H1 (cell line): ENCODE measurements at regions not wholly inside any gene's neighbourhood (a gene's known extent, or its start where the extent isn't known, plus 50 kb on each side); places are given as distances from the start of the nearest gene placed in this dataset.

Experiments
- CTCF ChIA-PET: fragments of 300-600 bp; sonication (Branson Sonifier 250); formaldehyde crosslinking; loops from one replicate; lab custom pipeline; 2021; ENCODE audit not compliant: partially characterized antibody; lab: Charles Lee
- POLR2A ChIA-PET: fragments of 300-600 bp; sonication (Branson Sonifier 250); formaldehyde crosslinking; loops from one replicate; lab custom pipeline; 2021; ENCODE audit warnings: inconsistent platforms; ENCODE audit not compliant: partially characterized antibody; lab: Charles Lee
- DNase-seq, 2 experiments: peaks; one replicate each; pipeline versions ENCODE4 v3.0.0 to v3.0.0-alpha.2; 2010 to 2022; ENCODE audit warnings: low spot score in 2 of 2, low read depth in 1 of 2, mixed read lengths in 1 of 2
- FAIRE-seq: peaks from 2 replicates; lab custom pipeline; 2011; peaks lifted over from hg19 to GRCh38; lab: Jason Lieb, UNC
- H2AFZ ChIP-seq: 2 replicates; pipeline ENCODE4 v1.8.1; 2012; ENCODE audit warnings: low read length, inconsistent platforms
- H2AK5ac ChIP-seq: 2 replicates; pipeline ENCODE4 v1.6.1; 2013; ENCODE audit warnings: low read depth, low read length
- H2BK120ac ChIP-seq: replicated peaks from 2 replicates; pipeline ENCODE3; 2013; ENCODE audit warnings: low read depth, low read length, inconsistent platforms
- H2BK12ac ChIP-seq: 2 replicates; pipeline ENCODE4 v1.6.1; 2013; ENCODE audit warnings: low read depth, low read length
- H2BK15ac ChIP-seq: 2 replicates; pipeline ENCODE4 v1.6.1; 2013; ENCODE audit warnings: low read length
- H2BK20ac ChIP-seq: 2 replicates; pipeline ENCODE4 v1.6.1; 2013; ENCODE audit warnings: low read length
- H2BK5ac ChIP-seq: 2 replicates; pipeline ENCODE4 v1.6.1; 2013; ENCODE audit warnings: low read depth, low read length
- H3K14ac ChIP-seq: 2 replicates; pipeline ENCODE4 v1.6.1; 2013; ENCODE audit warnings: inconsistent platforms; ENCODE audit not compliant: insufficient read length
- H3K18ac ChIP-seq: 2 replicates; pipeline ENCODE4 v1.6.1; 2013; ENCODE audit warnings: low read length; ENCODE audit errors: extremely low read depth
- H3K23ac ChIP-seq: 2 replicates; pipeline ENCODE4 v1.6.1; 2013; ENCODE audit warnings: inconsistent platforms; ENCODE audit not compliant: insufficient read length
- H3K23me2 ChIP-seq: 2 replicates; pipeline ENCODE4 v1.6.1; 2013; ENCODE audit warnings: low read depth, low read length
- H3K27ac ChIP-seq: 2 replicates; pipeline ENCODE4 v1.6.1; 2011; ENCODE audit warnings: low read depth, low read length, inconsistent platforms
- H3K27me3 ChIP-seq, 4 experiments: replicated peaks in 1 of 4; 1 replicate in 1 of 4; 2 replicates in 3 of 4; pipeline versions ENCODE4 v1.6.1 to v1.8.1; 2011 to 2013; ENCODE audit warnings: low read length in 3 of 4, mild to moderate bottlenecking in 3 of 4, inconsistent platforms in 2 of 4, mixed read lengths in 2 of 4, moderate library complexity in 1 of 4; ENCODE audit not compliant: control insufficient read depth in 3 of 4, insufficient read depth in 3 of 4; ENCODE audit errors: extremely low read depth in 1 of 4
- H3K36me3 ChIP-seq, 4 experiments: 2 replicates each; pipeline versions ENCODE4 v1.6.1 to v1.8.1; 2011 to 2013; ENCODE audit warnings: mild to moderate bottlenecking in 4 of 4, low read length in 3 of 4, moderate library complexity in 2 of 4, control low read depth in 1 of 4, inconsistent platforms in 1 of 4; ENCODE audit not compliant: insufficient read depth in 4 of 4, control insufficient read depth in 2 of 4
- H3K4ac ChIP-seq: replicated peaks from 2 replicates; pipeline ENCODE3; 2013; ENCODE audit warnings: low read length, low read depth, mixed read lengths, inconsistent platforms; ENCODE audit not compliant: insufficient read length
- H3K4me1 ChIP-seq, 4 experiments: replicated peaks in 1 of 4; 1 replicate in 1 of 4; 2 replicates in 3 of 4; pipeline versions ENCODE4 v1.6.1 to v1.8.1; 2011 to 2013; ENCODE audit warnings: low read length in 3 of 4, inconsistent platforms in 2 of 4, mixed read lengths in 1 of 4; ENCODE audit not compliant: insufficient read depth in 4 of 4, control insufficient read depth in 3 of 4
- H3K4me2 ChIP-seq, 2 experiments: 2 replicates each; pipeline versions ENCODE4 v1.6.1 to v1.8.1; 2011 to 2013; ENCODE audit warnings: low read depth in 2 of 2, low read length in 2 of 2, control low read depth in 1 of 2, inconsistent platforms in 1 of 2, mild to moderate bottlenecking in 1 of 2; ENCODE audit not compliant: insufficient read depth in 1 of 2
- H3K4me3 ChIP-seq, 4 experiments: fragments of 200-600, 300-600 bp in 1 of 4; sonication (generic), shearing (Covaris generic), sonication (Bioruptor Twin) in 1 of 4; 2 replicates each; pipeline versions ENCODE4 v1.5.1 to v1.8.1; 2011 to 2016; ENCODE audit warnings: low read length in 4 of 4, low read depth in 3 of 4, control low read depth in 2 of 4, inconsistent platforms in 2 of 4, mild to moderate bottlenecking in 2 of 4, mixed read lengths in 1 of 4, moderate library complexity in 1 of 4; ENCODE audit not compliant: insufficient read depth in 2 of 4; ENCODE audit errors: extremely low read depth in 1 of 4
- H3K56ac ChIP-seq: replicated peaks from 2 replicates; pipeline ENCODE3; 2013; ENCODE audit warnings: low read depth, mild to moderate bottlenecking, mixed read lengths, low read length, inconsistent platforms; ENCODE audit not compliant: insufficient read length
- H3K79me1 ChIP-seq: 2 replicates; pipeline ENCODE4 v1.6.1; 2013; ENCODE audit warnings: low read depth, low read length, control low read depth
- H3K79me2 ChIP-seq, 2 experiments: 2 replicates each; pipeline versions ENCODE4 v1.6.1 to v1.8.1; 2012 to 2013; ENCODE audit warnings: low read length in 2 of 2, mild to moderate bottlenecking in 2 of 2, inconsistent platforms in 1 of 2; ENCODE audit not compliant: insufficient read depth in 2 of 2, control insufficient read depth in 1 of 2
- H3K9ac ChIP-seq, 4 experiments: replicated peaks in 1 of 4; 1 replicate in 1 of 4; 2 replicates in 3 of 4; pipeline versions ENCODE4 v1.6.1 to v1.8.1; 2011 to 2013; ENCODE audit warnings: low read depth in 3 of 4, low read length in 3 of 4, control low read depth in 2 of 4, mild to moderate bottlenecking in 2 of 4, moderate library complexity in 2 of 4, inconsistent platforms in 1 of 4; ENCODE audit errors: extremely low read depth in 1 of 4
- H3K9me3 ChIP-seq, 2 experiments: 2 replicates each; pipeline versions ENCODE4 v1.6.1 to v1.8.1; 2012 to 2013; ENCODE audit warnings: mild to moderate bottlenecking in 2 of 2, moderate library complexity in 2 of 2, control low read depth in 1 of 2, inconsistent platforms in 1 of 2, low read depth in 1 of 2, low read length in 1 of 2, mixed read lengths in 1 of 2; ENCODE audit not compliant: insufficient read depth in 2 of 2
- H4K20me1 ChIP-seq, 2 experiments: replicated peaks in 1 of 2; 2 replicates each; pipeline versions ENCODE3 to v1.8.1; 2011 to 2013; ENCODE audit warnings: inconsistent platforms in 2 of 2, low read length in 2 of 2, mild to moderate bottlenecking in 1 of 2; ENCODE audit not compliant: insufficient read depth in 2 of 2, control insufficient read depth in 1 of 2
- H4K5ac ChIP-seq: 2 replicates; pipeline ENCODE4 v1.6.1; 2013; ENCODE audit warnings: low read length, low read depth, mixed read lengths, inconsistent platforms; ENCODE audit not compliant: insufficient read length
- H4K8ac ChIP-seq: 2 replicates; pipeline ENCODE4 v1.8.0; 2013; ENCODE audit warnings: mild to moderate bottlenecking, moderate library complexity, low read length, inconsistent platforms; ENCODE audit not compliant: insufficient read depth; ENCODE audit errors: extremely low read depth
- H4K91ac ChIP-seq: replicated peaks from 2 replicates; pipeline ENCODE3; 2013; ENCODE audit warnings: low read length, mixed read lengths, inconsistent platforms; ENCODE audit not compliant: insufficient read length
- EGR1 ChIP-seq: IDR thresholded peaks from 2 replicates; pipeline ENCODE4 v1.6.1; 2011; ENCODE audit warnings: low read depth, low read length, borderline replicate concordance
- GABPA ChIP-seq: IDR thresholded peaks from 2 replicates; pipeline ENCODE4 v1.6.1; 2011; ENCODE audit warnings: mild to moderate bottlenecking, low read length, moderate library complexity, borderline replicate concordance; ENCODE audit not compliant: insufficient read depth
- HDAC2 ChIP-seq, 2 experiments: fragments of 300-600 bp in 1 of 2; sonication (generic) in 1 of 2; IDR thresholded peaks; 2 replicates each; pipeline ENCODE4 v1.6.1; 2011 to 2012; ENCODE audit warnings: low read depth in 2 of 2, low read length in 2 of 2, mild to moderate bottlenecking in 2 of 2, moderate library complexity in 2 of 2, borderline replicate concordance in 1 of 2, inconsistent platforms in 1 of 2
- HDAC6 ChIP-seq: IDR thresholded peaks from one replicate; pipeline ENCODE4 v1.7.1; 2012; ENCODE audit warnings: low read depth, mild to moderate bottlenecking, inconsistent platforms, low read length, moderate library complexity
- WGBS, 2 experiments: shearing (Covaris generic) in 1 of 2; methylation state at CpG; one replicate each; pipeline versions ENCODE4 v1.1.6 to v1.1.7; 2013 to 2015; ENCODE audit warnings: low lambda C conversion rate in 2 of 2, mixed read lengths in 2 of 2, inconsistent platforms in 1 of 2, low coverage in 1 of 2, missing lambda C conversion rate in 1 of 2; ENCODE audit not compliant: insufficient replicate concordance in 2 of 2, insufficient coverage in 1 of 2, insufficient read length in 1 of 2; ENCODE audit errors: extremely low coverage in 1 of 2, missing lambda C conversion rate in 1 of 2; 5-methylcytosine and 5-hydroxymethylcytosine counted together

- no peak overlapping the region for H3K4me2 ChIP-seq
- CTCF ChIA-PET = interaction anchor here (0.9 to 1.5 kb wide), 4 partner anchors 44 to 399 kb away, joined by 3 to 4 read pairs (median 3); no protein-coding TSS in a partner anchor
- TF ChIP-seq EGR1 (no peak), HDAC6 (no peak), HDAC2 (IDR thresholded peaks at IDR 0.05; ENCODE audit: borderline replicate concordance in 1 of 2, low read depth in 2 of 2, low read length in 2 of 2) (no peak), GABPA (no peak)
Observed at GRCh38 chr9:100913257-100913656, 115.3 kb upstream of the PLPPR1 start.

More at GRCh38 chr9:100913257-100913656, 115.3 kb upstream of the PLPPR1 start:
- H3K36me3 ChIP-seq = no peaks in the 10 kb centered on the region
- POLR2A ChIA-PET = no interaction called here
- no peak overlapping the region for H3K14ac ChIP-seq
- no peak overlapping the region for H3K9ac ChIP-seq
- no peak overlapping the region for H2BK5ac ChIP-seq
- FAIRE-seq (no peak), DNase-seq (no peak)
- no peaks in the 10 kb centered on the region for H4K20me1 ChIP-seq
- no peak overlapping the region for H3K27ac ChIP-seq
- no peak overlapping the region for H4K5ac ChIP-seq
- no peaks in the 10 kb centered on the region for H3K9me3 ChIP-seq
- H3K4ac ChIP-seq = no peak overlapping the region
- no peaks in the 10 kb centered on the region for H3K23me2 ChIP-seq
- 83% methylated on average over 1 of the region's 1 CpG; no CpG with 5 or more reads in 1 of the 2 experiments for WGBS, 2 experiments
- H3K79me1 ChIP-seq = no peaks in the 10 kb centered on the region
- H4K8ac ChIP-seq = no peak overlapping the region
- no peak overlapping the region for H3K18ac ChIP-seq
- no peak overlapping the region for H2BK20ac ChIP-seq
- H2BK12ac ChIP-seq = no peak overlapping the region
- 0 out of 7 replicates have a peak, but pooled peaks cover 0 to 2% (median 0%) of the 10 kb centered on the region in 4 experiments for H3K4me1 ChIP-seq
- no peak overlapping the region for H4K91ac ChIP-seq
- H2BK15ac ChIP-seq = no peak overlapping the region
- H3K27me3 ChIP-seq = no peaks in the 10 kb centered on the region
- no peak overlapping the region for H3K23ac ChIP-seq
- no peak overlapping the region for H2AK5ac ChIP-seq
- no peak overlapping the region for H2AFZ ChIP-seq
- no peak overlapping the region for H2BK120ac ChIP-seq
- no peak overlapping the region for H3K56ac ChIP-seq
- H3K4me3 ChIP-seq = no peak overlapping the region
- no peaks in the 10 kb centered on the region for H3K79me2 ChIP-seq
